ENCODE measurements at regions not wholly inside any gene's neighbourhood (a gene's known extent, or its start where the extent isn't known, plus 50 kb on each side); places are given as distances from the start of the nearest gene placed in this dataset.
"Not testable (repeated sequence)": the region's sequence is repeated elsewhere in the genome, so short reads cannot be mapped to it uniquely, and the experiment has no call there.

DNA sequence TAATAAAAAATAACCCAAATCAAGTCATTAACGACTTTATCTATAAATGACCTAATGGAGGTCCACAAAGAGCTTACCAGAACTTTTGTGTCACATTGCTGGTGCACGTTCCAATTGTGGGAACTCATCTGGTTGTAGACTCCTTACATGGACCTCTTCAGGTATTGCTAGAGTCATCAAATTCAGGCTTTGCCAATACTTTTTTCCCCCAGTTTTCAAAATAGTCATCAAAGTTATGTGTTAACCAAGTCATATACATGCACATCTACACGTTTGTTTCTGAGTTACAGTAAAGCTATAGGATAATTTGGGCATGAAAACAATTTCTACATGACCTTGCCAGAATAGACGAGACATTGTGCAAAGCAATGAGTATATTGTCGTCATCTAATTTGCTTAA is 76.2 kb upstream of the ADAMTS18 start:
- Histone ChIP-seq H3K36me3 (no peaks in the 10 kb centered on the region), H3K9me3 (no peaks in the 10 kb centered on the region), H3K4me1 (no peaks in the 10 kb centered on the region), H3K4me3 (no peak overlapping the region), H3K27me3 (no peaks in the 10 kb centered on the region), H3K27ac (no peak overlapping the region)
- 72 to 79% methylated on average over 5 of the region's 5 CpGs for WGBS, 2 donors
- ATAC-seq (ENCODE audit: low FRiP score in 2 of 2) (no peak), DNase-seq (no peak)
- TF ChIP-seq POLR2AphosphoS5 (IDR thresholded peaks at IDR 0.05) (no peak), POLR2A (IDR thresholded peaks at IDR 0.05) (no peak), EP300 (IDR thresholded peaks at IDR 0.05) (no peak)
- TF ChIP-seq, protein P1, sequence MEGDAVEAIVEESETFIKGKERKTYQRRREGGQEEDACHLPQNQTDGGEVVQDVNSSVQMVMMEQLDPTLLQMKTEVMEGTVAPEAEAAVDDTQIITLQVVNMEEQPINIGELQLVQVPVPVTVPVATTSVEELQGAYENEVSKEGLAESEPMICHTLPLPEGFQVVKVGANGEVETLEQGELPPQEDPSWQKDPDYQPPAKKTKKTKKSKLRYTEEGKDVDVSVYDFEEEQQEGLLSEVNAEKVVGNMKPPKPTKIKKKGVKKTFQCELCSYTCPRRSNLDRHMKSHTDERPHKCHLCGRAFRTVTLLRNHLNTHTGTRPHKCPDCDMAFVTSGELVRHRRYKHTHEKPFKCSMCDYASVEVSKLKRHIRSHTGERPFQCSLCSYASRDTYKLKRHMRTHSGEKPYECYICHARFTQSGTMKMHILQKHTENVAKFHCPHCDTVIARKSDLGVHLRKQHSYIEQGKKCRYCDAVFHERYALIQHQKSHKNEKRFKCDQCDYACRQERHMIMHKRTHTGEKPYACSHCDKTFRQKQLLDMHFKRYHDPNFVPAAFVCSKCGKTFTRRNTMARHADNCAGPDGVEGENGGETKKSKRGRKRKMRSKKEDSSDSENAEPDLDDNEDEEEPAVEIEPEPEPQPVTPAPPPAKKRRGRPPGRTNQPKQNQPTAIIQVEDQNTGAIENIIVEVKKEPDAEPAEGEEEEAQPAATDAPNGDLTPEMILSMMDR (IDR thresholded peaks at IDR 0.05): no peak

DNA sequence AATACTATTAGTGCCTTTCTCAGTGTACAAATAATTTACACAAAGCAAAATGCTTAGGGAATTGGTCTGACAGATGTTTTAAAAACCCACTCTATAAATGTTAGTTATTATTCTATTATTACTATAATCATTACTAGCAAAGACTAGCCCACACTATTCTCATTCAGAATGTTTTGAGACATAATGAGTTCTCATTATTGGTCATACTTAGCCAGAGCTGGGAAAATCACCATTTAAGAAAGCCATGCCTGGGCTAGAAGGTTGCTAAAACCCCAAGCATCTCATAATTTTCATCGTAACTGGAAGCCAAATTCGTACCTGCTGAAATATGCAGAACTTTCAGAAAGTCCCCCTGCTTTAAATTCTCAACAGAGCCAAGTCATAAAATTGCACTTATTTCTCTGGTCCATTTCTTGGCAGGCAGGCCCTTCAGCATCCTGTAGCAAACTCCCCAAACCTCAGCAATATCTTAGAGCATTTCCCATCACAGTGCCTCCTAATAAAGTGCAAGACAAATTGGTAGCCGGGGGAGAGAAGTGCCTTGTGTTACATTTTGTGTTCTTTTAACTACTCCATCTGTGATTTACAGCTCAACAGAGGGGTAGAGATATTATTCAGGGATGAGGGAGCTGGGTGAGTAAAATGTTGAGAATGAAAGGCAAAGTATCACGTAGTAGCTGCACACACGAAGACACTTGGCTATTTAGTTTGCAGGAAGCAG is 79.8 kb upstream of the ADAMTS18 start:
- Histone ChIP-seq H3K4me3 (no peak overlapping the region), H3K27me3 (no peaks in the 10 kb centered on the region), H3K36me3 (no peaks in the 10 kb centered on the region), H3K9me3 (no peaks in the 10 kb centered on the region), H3K27ac (no peak overlapping the region), H3K4me1 (no peaks in the 10 kb centered on the region)
- DNase-seq (no peak), ATAC-seq (ENCODE audit: low FRiP score in 2 of 2) (no peak)
- WGBS, 2 donors: 68 to 77% methylated on average over 5 of the region's 5 CpGs
- TF ChIP-seq POLR2AphosphoS5 (IDR thresholded peaks at IDR 0.05): no peak

DNA sequence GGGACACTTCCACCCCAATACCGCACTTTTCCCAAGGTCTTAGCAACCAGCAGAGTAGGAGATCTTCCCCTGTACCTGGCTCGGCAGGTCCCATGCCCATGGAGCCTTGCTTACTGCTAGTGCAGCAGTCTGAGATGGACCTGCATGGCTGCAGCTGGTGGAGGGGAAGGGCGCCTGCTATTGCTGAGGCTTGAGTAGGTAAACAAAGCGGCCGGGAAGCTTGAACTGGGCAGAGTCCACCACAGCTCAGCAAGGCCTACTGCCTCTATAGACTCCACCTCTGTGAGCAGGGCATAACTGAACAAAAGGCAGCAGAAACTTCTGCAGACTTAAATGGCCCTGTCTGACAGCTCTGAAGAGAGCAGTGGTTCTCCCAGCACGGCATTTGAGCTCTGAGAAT is 90.4 kb upstream of the ADAMTS18 start:
- not testable (repeated sequence) for DNase-seq
- WGBS, 2 donors: 29 to 75% methylated on average over 1 to 6 of the region's 6 CpGs

DNA sequence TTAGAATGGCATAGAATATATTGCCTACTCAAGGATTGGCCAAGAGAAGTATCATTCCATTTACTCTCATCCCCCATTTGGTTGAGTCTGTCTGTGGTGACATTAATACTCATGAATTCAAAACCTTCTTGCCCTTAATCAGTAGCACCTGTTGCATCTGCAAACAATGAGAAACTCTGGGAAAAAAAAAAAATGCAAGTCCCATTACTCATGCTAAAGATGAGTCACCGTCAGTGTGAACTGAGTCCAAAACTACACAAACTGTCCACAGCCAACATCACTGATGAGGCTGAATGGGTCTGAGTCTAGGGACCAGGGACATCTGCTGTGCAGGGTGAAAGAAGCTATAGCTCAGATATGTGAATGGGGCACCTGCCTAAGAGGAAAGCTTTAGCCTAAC is 96.9 kb upstream of the ADAMTS18 start:
- no peaks in the 10 kb centered on the region for H3K36me3 ChIP-seq
- H3K9me3 ChIP-seq: peaks cover 0 to 2% (median 0%) of the 10 kb centered on the region in 4 donors
- ATAC-seq (ENCODE audit: low FRiP score in 2 of 2): no peak
- H3K27me3 ChIP-seq: no peaks in the 10 kb centered on the region
- no peak for DNase-seq
- TF ChIP-seq POLR2AphosphoS5 (IDR thresholded peaks at IDR 0.05) (no peak), EP300 (IDR thresholded peaks at IDR 0.05) (no peak), POLR2A (IDR thresholded peaks at IDR 0.05) (no peak)
- TF ChIP-seq, protein P1 (IDR thresholded peaks at IDR 0.05): no peak
- 91 to 93% methylated on average over 1 of the region's 1 CpG for WGBS, 2 donors
- H3K27ac ChIP-seq: no peak overlapping the region
- H3K4me3 ChIP-seq: no peak overlapping the region
- no peaks in the 10 kb centered on the region for H3K4me1 ChIP-seq

More for the DNA sequence above, 90.4 kb upstream of the ADAMTS18 start:
- H3K4me3 ChIP-seq; H3K9me3 ChIP-seq; H3K4me1 ChIP-seq; H3K36me3 ChIP-seq; ATAC-seq (ENCODE audit: low FRiP score in 2 of 2); H3K27ac ChIP-seq; H3K27me3 ChIP-seq: not testable (repeated sequence)

DNA sequence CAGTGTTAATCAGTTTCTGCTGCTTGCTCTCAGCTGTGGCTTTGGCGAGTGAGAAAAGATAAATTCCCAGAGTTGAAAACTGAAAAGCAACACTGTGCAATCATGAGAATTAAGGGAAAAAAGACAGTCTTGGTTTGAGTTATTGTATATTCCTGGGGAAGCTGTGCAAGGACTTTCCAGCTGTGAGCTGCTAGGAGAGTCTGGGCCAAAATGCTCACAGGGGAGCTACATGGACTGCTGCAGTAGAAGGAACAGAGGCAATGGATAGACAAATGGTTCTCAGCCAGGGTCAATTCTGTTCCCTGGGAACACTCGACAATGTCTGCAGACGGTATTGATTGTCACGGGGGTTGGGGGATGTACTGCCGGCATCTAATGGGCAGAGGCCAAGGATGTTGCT is 102.0 kb upstream of the ADAMTS18 start:
- Histone ChIP-seq H3K27me3 (no peaks in the 10 kb centered on the region), H3K9me3 (no peaks in the 10 kb centered on the region), H3K36me3 (no peaks in the 10 kb centered on the region), H3K4me3 (no peak overlapping the region), H3K4me1 (no peaks in the 10 kb centered on the region), H3K27ac (no peak overlapping the region)
- 72% methylated on average over 5 of the region's 5 CpGs for WGBS, 2 donors
- DNase-seq (no peak), ATAC-seq (ENCODE audit: low FRiP score in 2 of 2) (no peak)
- TF ChIP-seq POLR2A (IDR thresholded peaks at IDR 0.05) (no peak), EP300 (IDR thresholded peaks at IDR 0.05) (no peak), POLR2AphosphoS5 (IDR thresholded peaks at IDR 0.05) (no peak)
- TF ChIP-seq, protein P1 (IDR thresholded peaks at IDR 0.05): no peak

DNA sequence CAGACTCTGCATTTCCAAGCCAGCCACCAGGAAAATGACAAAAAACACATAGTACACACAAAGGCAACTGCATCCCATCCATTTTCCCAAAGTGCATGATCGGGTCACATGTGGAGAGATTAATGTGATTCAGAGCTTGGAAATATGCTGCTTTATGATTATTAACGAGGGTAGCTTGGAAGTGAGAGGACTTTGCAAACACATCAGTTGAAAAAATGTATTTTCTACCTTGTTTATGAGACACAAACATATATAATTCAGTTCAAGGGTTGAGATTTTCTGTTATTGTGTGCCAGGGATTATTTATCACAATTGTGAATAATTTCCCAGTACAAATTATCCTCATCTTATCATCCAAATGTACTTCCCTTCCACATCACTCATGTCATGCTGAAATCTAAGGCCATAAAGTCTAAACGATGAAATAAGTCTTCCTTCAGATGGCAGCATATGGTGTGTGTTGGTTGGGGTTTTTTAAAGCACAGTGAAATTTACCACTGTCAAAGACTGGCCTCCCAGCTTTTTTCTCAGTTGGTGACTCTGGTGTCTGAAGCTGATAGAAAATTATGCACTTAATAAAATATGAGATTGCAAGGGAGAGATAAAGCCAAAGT is 104.7 kb upstream of the ADAMTS18 start:
- DNase-seq: no peak
- no peak overlapping the region for H3K4me3 ChIP-seq
- 57 to 62% methylated on average over 3 of the region's 3 CpGs for WGBS, 2 donors
- no peaks in the 10 kb centered on the region for H3K36me3 ChIP-seq
- no peaks in the 10 kb centered on the region for H3K27me3 ChIP-seq
- ATAC-seq (ENCODE audit: low FRiP score in 2 of 2): no peak
- H3K9me3 ChIP-seq: no peaks in the 10 kb centered on the region
- no peak overlapping the region for H3K27ac ChIP-seq
- no peaks in the 10 kb centered on the region for H3K4me1 ChIP-seq
- TF ChIP-seq, protein P1 (IDR thresholded peaks at IDR 0.05): no peak
- TF ChIP-seq POLR2A (IDR thresholded peaks at IDR 0.05) (no peak), EP300 (IDR thresholded peaks at IDR 0.05) (no peak), POLR2AphosphoS5 (IDR thresholded peaks at IDR 0.05) (no peak)

Data from upper lobe of left lung (tissue), 6 donors.